GM12878 (cell line): ENCODE measurements at regions not wholly inside any gene's neighbourhood (a gene's known extent, or its start where the extent isn't known, plus 50 kb on each side); places are given as distances from the start of the nearest gene placed in this dataset.
"Not testable (repeated sequence)": the region's sequence is repeated elsewhere in the genome, so short reads cannot be mapped to it uniquely, and the experiment has no call there.

ENCODE experiments used
- ATAC-seq: fragments of 200-7000 bp; cut with Tn5 transposase; 3 replicates; pipeline ENCODE4 v1.9.1; 2020; ENCODE audit warnings: mild to moderate bottlenecking, moderate library complexity
- BruUV-seq: library from RNA; stranded (reverse); fragments of 400-500 nt; replicated peaks from 2 replicates; lab custom pipeline; 2021; lab: Mats Ljungman, UMichigan
- CTCF ChIA-PET: fragments of 300-600 bp; sonication (Branson Sonifier 250); formaldehyde crosslinking; extraction: SDS; loops from one replicate; lab custom pipeline; 2021; ENCODE audit warnings: inconsistent platforms; lab: Yijun Ruan, JAX
- POLR2A ChIA-PET: fragments of 350-600 bp; formaldehyde crosslinking; extraction: SDS; loops from one replicate; lab custom pipeline; 2021; ENCODE audit warnings: inconsistent platforms; lab: Charles Lee
- RAD21 ChIA-PET: fragments of 300-600 bp; sonication (Branson Sonifier 250); formaldehyde crosslinking; loops from one replicate; lab custom pipeline; 2023; ENCODE audit warnings: antibody characterized with exemption; ENCODE audit not compliant: unreplicated experiment; lab: Charles Lee
- SMC1A ChIA-PET: fragments of 300-600 bp; sonication (Branson Sonifier 250); formaldehyde crosslinking; loops from one replicate; lab custom pipeline; 2023; ENCODE audit not compliant: unreplicated experiment, uncharacterized antibody; lab: Charles Lee
- DNase-seq: peaks from one replicate; pipeline ENCODE4 v3.0.0-alpha.2; 2011; ENCODE audit warnings: low read depth, low spot score
- FAIRE-seq: peaks from 3 replicates; lab custom pipeline; 2011; peaks lifted over from hg19 to GRCh38; lab: Jason Lieb, UNC
- H2AFZ ChIP-seq: 2 replicates; pipeline ENCODE4 v1.6.0; 2011; ENCODE audit warnings: low read depth, low read length, control low read depth; ENCODE audit not compliant: control insufficient read depth
- H3K27ac ChIP-seq: 2 replicates; pipeline ENCODE4 v1.5.1; 2011; ENCODE audit warnings: control low read depth; ENCODE audit not compliant: control insufficient read depth, insufficient read depth
- H3K27me3 ChIP-seq, 2 experiments: replicated peaks in 1 of 2; 2 replicates each; pipeline versions ENCODE4 v1.6.0 to v1.6.1; 2011; ENCODE audit warnings: low read length in 1 of 2; ENCODE audit not compliant: control insufficient read depth in 2 of 2, insufficient read depth in 2 of 2
- H3K36me3 ChIP-seq, 2 experiments: 2 replicates each; pipeline ENCODE4 v1.5.1; 2011; ENCODE audit warnings: low read length in 1 of 2; ENCODE audit not compliant: control insufficient read depth in 2 of 2, insufficient read depth in 2 of 2
- H3K4me1 ChIP-seq: 2 replicates; pipeline ENCODE4 v1.6.1; 2011; ENCODE audit warnings: mild to moderate bottlenecking, low read length, moderate library complexity, mixed read lengths; ENCODE audit not compliant: control insufficient read depth, insufficient read depth
- H3K4me2 ChIP-seq: 2 replicates; pipeline ENCODE4 v1.6.0; 2011; ENCODE audit warnings: control low read depth; ENCODE audit not compliant: control insufficient read depth, insufficient read depth
- H3K4me3 ChIP-seq: fragments of 200-600 bp; sonication (generic); 2 replicates; pipeline ENCODE4 v1.5.1; 2016
- H3K79me2 ChIP-seq: 2 replicates; pipeline ENCODE4 v1.6.0; 2011; ENCODE audit warnings: low read length; ENCODE audit not compliant: control insufficient read depth, insufficient read depth
- H3K9ac ChIP-seq: 2 replicates; pipeline ENCODE4 v1.8.0; 2011; ENCODE audit warnings: low read length, control low read depth, mixed read lengths; ENCODE audit not compliant: control insufficient read depth, insufficient read depth
- H3K9me3 ChIP-seq: replicated peaks from 3 replicates; pipeline ENCODE4 v1.5.1; 2011; ENCODE audit warnings: mild to moderate bottlenecking, low read length; ENCODE audit not compliant: control insufficient read depth, insufficient read depth
- H4K20me1 ChIP-seq: 2 replicates; pipeline ENCODE4 v1.6.0; 2011; ENCODE audit not compliant: control insufficient read depth, insufficient read depth
- BCL11A ChIP-seq: IDR thresholded peaks from 2 replicates; pipeline ENCODE4 v1.6.1; 2011; ENCODE audit warnings: low read depth, low read length
- CREM ChIP-seq: IDR thresholded peaks from 2 replicates; pipeline ENCODE4 v1.6.1; 2014; ENCODE audit warnings: antibody characterized with exemption, low read depth
- EP300 ChIP-seq, 2 experiments: fragments of 150-350 bp in 1 of 2; IDR thresholded peaks; 2 replicates each; pipeline ENCODE4 v1.6.1; 2011 to 2012; ENCODE audit warnings: low read depth in 2 of 2, low read length in 2 of 2, borderline replicate concordance in 1 of 2, improper control_type of control experiment in 1 of 2, inconsistent platforms in 1 of 2; ENCODE audit not compliant: control insufficient read depth in 1 of 2
- FOXM1 ChIP-seq: IDR thresholded peaks from 2 replicates; pipeline ENCODE4 v1.6.1; 2012; ENCODE audit warnings: low read depth, mild to moderate bottlenecking, inconsistent platforms, low read length, moderate library complexity
- KLF5 ChIP-seq: fragments of 450-650 bp; IDR thresholded peaks from 2 replicates; pipeline ENCODE4 v1.6.1; 2014; ENCODE audit warnings: mild to moderate bottlenecking; ENCODE audit not compliant: partially characterized antibody
- LARP7 ChIP-seq: fragments of 450-650 bp; IDR thresholded peaks from 2 replicates; pipeline ENCODE4 v1.6.1; 2017; ENCODE audit warnings: mild to moderate bottlenecking
- MEF2B ChIP-seq: fragments of 450-650 bp; IDR thresholded peaks from 2 replicates; pipeline ENCODE4 v1.6.1; 2018; ENCODE audit warnings: mild to moderate bottlenecking, moderate library complexity; ENCODE audit not compliant: partially characterized antibody, poor library complexity, severe bottlenecking
- MTA2 ChIP-seq: fragments of 450-650 bp; IDR thresholded peaks from 2 replicates; pipeline ENCODE4 v1.6.1; 2016; ENCODE audit warnings: low read depth, mild to moderate bottlenecking, moderate library complexity
- NR2C1 ChIP-seq: fragments of 450-650 bp; IDR thresholded peaks from 2 replicates; pipeline ENCODE4 v1.6.1; 2017; ENCODE audit warnings: antibody characterized with exemption, mild to moderate bottlenecking, moderate library complexity
- SMAD5 ChIP-seq: IDR thresholded peaks from 2 replicates; pipeline ENCODE4 v1.6.1; 2016; ENCODE audit warnings: antibody characterized with exemption, low read depth
- TARDBP ChIP-seq: IDR thresholded peaks from 2 replicates; pipeline ENCODE4 v1.6.1; 2016; ENCODE audit warnings: borderline replicate concordance
- WGBS: methylation state at CpG from one replicate; pipeline ENCODE4 v1.1.6; 2016; ENCODE audit warnings: low lambda C conversion rate; ENCODE audit not compliant: insufficient replicate concordance, insufficient coverage; ENCODE audit errors: missing lambda C conversion rate; 5-methylcytosine and 5-hydroxymethylcytosine counted together
- in situ Hi-C: fragments of 300-500 bp; cut with MboI; formaldehyde crosslinking; loops from 9 replicates; pipeline ENCODE4 v1.14.3; 2018; ENCODE audit warnings: mixed read lengths
- intact Hi-C: fragments of 100-400 bp; cut with micrococcal nuclease; formaldehyde crosslinking; loops from one replicate; pipeline ENCODE4 v1.14.2; 2022; ENCODE audit not compliant: unreplicated experiment
- TF ChIP-seq, protein P1 (sequence below): fragments of 150-350 bp; IDR thresholded peaks from 2 replicates; pipeline ENCODE4 v1.6.1; 2014; ENCODE audit warnings: mild to moderate bottlenecking, low read depth, low read length
- TF ChIP-seq, protein P2 (sequence below): fragments of 450-650 bp; IDR thresholded peaks from 2 replicates; pipeline ENCODE4 v1.6.1; 2016; ENCODE audit warnings: mild to moderate bottlenecking
- TF ChIP-seq, protein P3 (sequence below): fragments of 450-650 bp; conservative IDR thresholded peaks from 2 replicates; pipeline ENCODE4 v1.6.1; 2017; ENCODE audit warnings: mild to moderate bottlenecking, moderate library complexity

DNA sequence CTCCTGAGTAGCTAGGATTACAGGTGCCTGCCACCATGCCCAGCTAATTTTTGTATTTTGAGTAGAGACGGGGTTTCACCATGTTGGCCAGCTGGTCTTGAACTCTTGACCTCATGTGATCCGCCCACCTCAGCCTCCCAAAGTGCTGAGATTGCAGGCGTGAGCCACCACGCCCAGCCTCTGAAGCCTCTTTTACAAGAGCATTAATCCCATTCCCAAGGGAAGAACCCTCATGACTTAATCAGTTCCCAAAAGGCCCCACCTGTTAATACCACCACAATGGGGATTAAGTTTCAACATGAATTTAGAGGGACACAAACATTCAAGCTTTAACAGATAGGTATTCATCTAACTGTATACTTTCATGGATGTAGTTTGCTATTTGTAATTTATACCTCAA lies 65.7 kb upstream of the CHST1 start:
- DNase-seq, H2AFZ ChIP-seq, FAIRE-seq, CTCF ChIA-PET, H3K27me3 ChIP-seq, SMC1A ChIA-PET, H3K36me3 ChIP-seq, BruUV-seq, H4K20me1 ChIP-seq, ATAC-seq, H3K4me3 ChIP-seq, H3K9ac ChIP-seq, H3K9me3 ChIP-seq, H3K4me1 ChIP-seq, H3K4me2 ChIP-seq, in situ Hi-C loops, intact Hi-C loops, H3K27ac ChIP-seq, RAD21 ChIA-PET, H3K79me2 ChIP-seq: not testable (repeated sequence)
- 20% methylated on average over 4 of the region's 4 CpGs for WGBS
- POLR2A ChIA-PET: interaction anchor here (1.0 kb wide), 1 partner anchor 22 kb away, joined by 3 read pairs; no protein-coding TSS in a partner anchor

DNA sequence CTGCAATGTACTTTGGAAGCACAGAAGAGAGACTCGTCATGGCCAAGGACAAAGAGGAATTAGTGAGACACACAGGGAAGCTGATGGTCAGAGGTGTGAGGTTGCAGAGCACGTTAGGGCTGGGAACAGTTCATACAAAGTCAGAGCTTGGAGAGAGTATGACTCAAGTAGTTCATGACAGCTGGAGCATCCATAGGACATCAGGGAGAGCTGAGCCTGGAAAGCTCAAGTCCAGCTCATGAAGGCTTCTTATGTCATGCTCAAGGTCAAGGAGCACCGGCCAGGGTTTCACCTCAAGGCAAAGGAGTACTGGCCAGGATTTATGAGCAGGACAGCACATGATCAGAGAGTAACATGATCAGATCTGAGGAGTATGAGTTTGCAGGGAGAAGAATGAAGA lies 64.6 kb upstream of the CHST1 start:
- Histone ChIP-seq H3K27ac (no peak overlapping the region), H3K4me2 (no peak overlapping the region), H3K9me3 (no peaks in the 10 kb centered on the region; the same call in 2 of the 3 replicates), H3K9ac (no peak overlapping the region), H3K27me3 (no peaks in the 10 kb centered on the region), H3K4me1 (no peaks in the 10 kb centered on the region), H3K79me2 (no peaks in the 10 kb centered on the region), H3K36me3 (no peaks in the 10 kb centered on the region), H2AFZ (no peak overlapping the region), H3K4me3 (no peak overlapping the region), H4K20me1 (no peaks in the 10 kb centered on the region)
- no TSS peak for BruUV-seq
- in situ Hi-C loops (no loop called here), intact Hi-C loops (no loop called here)
- POLR2A ChIA-PET: no interaction called here
- WGBS: 31% methylated on average over 3 of the region's 3 CpGs
- ATAC-seq (no peak), DNase-seq (no peak), FAIRE-seq (no peak)
- RAD21 ChIA-PET: no interaction called here
- CTCF ChIA-PET: interaction anchor here (0.9 to 2.1 kb wide), 2 partner anchors 37 to 42 kb away, joined by 3 to 6 read pairs; no protein-coding TSS in a partner anchor
- SMC1A ChIA-PET: no interaction called here
- TF ChIP-seq MTA2 (no peak), SMAD5 (no peak), MEF2B (no peak), BCL11A (no peak), TARDBP (no peak), FOXM1 (no peak), KLF5 (no peak), EP300 (IDR thresholded peaks at IDR 0.05; ENCODE audit: borderline replicate concordance in 1 of 2, control insufficient read depth in 1 of 2, low read depth in 2 of 2, low read length in 2 of 2) (no peak), CREM (no peak), NR2C1 (no peak), LARP7 (no peak)
- TF ChIP-seq, protein P1, sequence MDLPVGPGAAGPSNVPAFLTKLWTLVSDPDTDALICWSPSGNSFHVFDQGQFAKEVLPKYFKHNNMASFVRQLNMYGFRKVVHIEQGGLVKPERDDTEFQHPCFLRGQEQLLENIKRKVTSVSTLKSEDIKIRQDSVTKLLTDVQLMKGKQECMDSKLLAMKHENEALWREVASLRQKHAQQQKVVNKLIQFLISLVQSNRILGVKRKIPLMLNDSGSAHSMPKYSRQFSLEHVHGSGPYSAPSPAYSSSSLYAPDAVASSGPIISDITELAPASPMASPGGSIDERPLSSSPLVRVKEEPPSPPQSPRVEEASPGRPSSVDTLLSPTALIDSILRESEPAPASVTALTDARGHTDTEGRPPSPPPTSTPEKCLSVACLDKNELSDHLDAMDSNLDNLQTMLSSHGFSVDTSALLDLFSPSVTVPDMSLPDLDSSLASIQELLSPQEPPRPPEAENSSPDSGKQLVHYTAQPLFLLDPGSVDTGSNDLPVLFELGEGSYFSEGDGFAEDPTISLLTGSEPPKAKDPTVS: no peak
- TF ChIP-seq, protein P2, sequence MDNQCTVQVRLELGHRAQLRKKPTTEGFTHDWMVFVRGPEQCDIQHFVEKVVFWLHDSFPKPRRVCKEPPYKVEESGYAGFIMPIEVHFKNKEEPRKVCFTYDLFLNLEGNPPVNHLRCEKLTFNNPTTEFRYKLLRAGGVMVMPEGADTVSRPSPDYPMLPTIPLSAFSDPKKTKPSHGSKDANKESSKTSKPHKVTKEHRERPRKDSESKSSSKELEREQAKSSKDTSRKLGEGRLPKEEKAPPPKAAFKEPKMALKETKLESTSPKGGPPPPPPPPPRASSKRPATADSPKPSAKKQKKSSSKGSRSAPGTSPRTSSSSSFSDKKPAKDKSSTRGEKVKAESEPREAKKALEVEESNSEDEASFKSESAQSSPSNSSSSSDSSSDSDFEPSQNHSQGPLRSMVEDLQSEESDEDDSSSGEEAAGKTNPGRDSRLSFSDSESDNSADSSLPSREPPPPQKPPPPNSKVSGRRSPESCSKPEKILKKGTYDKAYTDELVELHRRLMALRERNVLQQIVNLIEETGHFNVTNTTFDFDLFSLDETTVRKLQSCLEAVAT: no peak
- TF ChIP-seq, protein P3, sequence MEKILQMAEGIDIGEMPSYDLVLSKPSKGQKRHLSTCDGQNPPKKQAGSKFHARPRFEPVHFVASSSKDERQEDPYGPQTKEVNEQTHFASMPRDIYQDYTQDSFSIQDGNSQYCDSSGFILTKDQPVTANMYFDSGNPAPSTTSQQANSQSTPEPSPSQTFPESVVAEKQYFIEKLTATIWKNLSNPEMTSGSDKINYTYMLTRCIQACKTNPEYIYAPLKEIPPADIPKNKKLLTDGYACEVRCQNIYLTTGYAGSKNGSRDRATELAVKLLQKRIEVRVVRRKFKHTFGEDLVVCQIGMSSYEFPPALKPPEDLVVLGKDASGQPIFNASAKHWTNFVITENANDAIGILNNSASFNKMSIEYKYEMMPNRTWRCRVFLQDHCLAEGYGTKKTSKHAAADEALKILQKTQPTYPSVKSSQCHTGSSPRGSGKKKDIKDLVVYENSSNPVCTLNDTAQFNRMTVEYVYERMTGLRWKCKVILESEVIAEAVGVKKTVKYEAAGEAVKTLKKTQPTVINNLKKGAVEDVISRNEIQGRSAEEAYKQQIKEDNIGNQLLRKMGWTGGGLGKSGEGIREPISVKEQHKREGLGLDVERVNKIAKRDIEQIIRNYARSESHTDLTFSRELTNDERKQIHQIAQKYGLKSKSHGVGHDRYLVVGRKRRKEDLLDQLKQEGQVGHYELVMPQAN: no peak
